ENCODE measurements at regions not wholly inside any gene's neighbourhood (a gene's known extent, or its start where the extent isn't known, plus 50 kb on each side); places are given as distances from the start of the nearest gene placed in this dataset.

DNA sequence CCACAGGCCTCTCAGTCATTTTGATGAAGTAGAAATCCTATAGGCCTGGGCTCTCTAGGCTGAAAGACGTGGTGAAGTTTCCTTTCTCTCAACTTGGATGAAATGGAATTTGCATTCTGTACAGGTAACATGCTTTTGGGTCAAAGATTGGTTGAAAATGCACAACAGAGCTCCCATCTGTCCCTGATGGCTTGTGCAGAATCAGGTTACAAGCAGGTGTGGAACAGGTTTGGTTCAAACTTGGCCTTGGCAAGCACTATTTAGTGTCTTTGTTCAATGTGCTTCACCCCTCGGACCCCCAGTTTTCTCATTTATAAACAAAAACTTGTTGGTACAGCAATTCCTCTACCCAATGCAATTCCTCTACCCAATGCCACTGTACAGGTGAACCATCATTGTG, 1493.0 kb downstream of the AACS start:
- DNase-seq: no peak

DNA sequence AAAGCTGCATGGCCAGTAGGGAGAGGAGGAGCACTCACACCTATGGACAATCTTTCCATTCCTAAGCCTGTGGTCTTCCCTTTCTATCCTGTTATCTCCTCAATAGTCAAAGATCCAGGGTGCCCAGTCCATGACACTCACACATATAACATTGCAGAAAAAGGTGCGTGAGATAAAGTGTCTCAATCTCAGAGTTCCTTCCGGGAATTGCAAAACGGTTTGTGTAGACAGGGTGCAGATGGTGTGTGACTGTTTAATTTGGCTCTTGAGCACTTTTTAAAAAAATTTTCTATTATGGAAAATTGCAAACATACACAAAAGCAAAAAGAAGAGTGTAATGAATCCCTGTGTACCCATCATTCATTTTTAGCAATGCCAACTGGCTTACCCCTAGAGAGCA, 1493.6 kb downstream of the AACS start:
- DNase-seq: no peak

DNA sequence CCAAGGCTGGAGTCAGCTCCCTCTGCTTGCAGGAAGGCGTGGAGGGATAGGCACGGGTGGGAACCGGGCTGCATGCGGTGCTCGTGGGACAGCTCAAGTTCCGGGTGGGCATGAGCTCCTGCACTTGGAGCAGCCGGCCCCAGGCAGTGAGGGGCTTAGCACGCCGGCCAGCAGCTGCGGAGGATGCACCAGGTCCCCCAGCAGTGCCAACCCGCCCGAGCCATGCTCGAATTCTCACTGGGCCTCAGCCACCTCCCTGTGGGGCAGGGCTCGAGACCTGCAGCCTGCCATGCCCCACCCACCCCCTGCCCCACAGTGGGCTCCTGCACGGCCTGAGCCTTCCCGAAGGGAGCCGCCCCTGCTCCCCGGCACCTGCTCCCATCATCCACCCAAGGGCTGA, 1501.8 kb downstream of the AACS start:
- DNase-seq: no peak

DNA sequence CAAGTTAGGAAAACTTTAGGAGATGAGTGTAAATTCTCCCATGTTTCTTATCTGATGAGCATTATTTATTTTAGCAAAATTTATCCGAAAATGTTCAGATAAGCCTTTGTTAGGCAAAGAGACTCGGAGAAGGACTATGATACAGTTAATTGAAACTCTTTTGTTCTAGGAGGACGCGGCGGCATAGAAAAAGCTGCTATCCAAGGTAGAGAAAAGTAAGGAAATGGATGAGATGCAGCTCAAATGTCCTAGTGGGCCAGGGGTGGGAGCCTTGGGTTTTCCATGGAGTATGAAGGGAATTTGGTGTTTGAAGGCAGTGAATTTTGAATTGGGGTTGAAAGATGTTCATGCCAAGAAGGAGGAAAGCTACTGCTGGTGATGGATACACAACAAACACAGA, 1504.5 kb downstream of the AACS start:
- DNase-seq: no peak

DNA sequence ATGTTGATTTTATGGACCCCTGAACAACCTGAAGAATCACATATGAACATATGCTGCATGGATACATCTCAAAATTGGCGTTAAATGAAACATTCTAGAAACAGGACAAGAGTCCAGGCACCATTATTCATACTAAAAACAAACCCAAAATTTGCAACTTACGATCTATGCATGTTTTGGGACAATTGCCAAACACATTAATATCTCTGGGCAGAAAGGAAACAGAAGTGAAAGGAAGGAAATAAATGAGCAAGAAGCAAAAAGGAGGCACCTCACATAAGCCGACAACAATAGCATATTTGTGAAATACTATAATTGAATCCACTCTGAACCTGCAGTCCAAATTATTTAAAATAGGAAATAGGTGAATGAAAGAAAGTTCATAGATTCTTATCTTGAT, 1505.3 kb downstream of the AACS start:
- DNase-seq: no peak

DNA sequence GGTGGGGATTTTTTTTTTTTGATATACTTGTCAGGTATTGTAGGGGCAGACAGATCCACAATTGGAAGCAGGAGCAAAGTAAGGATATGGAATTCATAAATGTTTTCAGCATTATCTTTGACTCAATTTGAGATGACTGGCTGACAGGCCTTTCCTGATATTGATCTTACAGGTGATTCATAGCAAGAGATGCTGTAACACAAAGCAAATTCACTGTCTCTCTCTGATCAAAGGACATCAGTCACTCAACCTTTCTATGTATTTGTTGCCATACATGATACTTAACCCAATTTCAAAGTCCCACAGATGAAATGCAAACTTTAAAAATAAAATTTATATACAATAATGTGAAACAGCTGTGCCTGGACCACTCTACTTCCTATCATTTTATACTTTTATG, 1506.9 kb downstream of the AACS start:
- DNase-seq: no peak

DNA sequence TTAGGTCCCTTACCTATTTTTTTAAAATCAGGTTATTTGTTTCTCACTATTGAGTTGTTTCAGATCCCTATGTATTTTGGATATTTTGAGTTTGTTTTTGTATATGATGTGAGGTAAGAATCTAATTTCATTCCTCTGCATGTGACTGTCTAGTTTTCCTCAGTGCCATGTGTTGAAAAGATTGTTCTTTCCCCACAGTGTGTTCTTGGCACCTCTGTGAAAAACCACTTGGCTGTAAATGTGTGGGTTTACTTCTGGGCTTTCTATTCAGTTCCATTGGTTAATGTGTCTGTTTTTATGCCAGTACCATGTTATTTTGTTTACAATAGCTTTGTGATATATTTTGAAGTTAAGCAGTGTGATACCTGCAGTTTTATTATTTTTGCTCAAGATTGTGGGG, 1516.4 kb downstream of the AACS start:
- no peak for DNase-seq

DNA sequence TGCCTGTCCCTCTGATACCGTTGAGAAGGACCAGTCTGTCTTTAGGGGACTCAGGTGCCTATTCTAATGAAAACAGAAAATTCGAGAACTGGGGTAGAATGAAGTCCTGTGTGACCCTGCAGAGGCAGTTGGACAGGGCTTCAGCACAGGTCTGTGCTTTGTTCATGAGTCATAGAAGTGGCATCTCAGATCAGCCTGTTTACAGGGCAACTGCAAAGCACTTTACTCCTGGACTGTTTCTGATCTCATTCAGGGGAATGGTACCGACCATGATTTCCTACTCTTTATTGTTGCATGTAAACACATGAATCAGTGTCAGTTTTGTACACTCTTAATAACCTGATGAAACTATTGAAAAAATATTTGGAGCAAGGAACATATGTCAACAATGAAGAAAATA, 1517.0 kb downstream of the AACS start:
- no peak for DNase-seq

DNA sequence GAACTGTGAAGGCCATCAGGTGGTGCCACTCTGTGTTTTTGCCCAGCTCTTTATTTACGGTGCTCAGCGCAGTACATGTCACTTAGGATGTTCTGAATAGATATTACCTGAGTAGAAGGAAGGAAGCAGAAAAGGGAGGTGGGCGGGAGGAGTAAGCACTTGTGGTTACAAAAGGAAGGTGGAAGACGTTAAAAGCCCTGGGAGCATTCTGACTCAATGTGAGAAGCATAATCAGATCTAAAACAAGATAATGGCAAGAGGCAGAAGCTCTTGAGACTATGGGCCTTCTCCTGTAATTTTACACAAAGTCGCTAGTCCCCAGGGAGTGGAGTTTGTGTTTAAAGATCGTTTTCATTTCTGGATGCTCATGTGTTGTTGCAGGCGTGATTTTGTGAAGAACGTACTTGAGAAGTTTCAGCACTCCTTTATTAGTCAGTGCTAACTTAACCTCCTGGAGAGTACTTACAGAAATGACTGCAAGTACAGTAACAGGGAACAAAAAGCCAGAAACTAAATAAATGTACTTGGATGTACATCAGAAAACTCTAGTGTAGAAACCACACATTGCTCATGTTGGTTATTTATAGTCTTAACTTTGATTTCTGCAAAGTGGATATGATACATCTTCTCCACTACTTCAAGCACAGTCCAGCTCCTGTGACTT, 1523.5 kb downstream of the AACS start:
- peak in 1 of 6 experiments; percentile 19 for DNase-seq

DNA sequence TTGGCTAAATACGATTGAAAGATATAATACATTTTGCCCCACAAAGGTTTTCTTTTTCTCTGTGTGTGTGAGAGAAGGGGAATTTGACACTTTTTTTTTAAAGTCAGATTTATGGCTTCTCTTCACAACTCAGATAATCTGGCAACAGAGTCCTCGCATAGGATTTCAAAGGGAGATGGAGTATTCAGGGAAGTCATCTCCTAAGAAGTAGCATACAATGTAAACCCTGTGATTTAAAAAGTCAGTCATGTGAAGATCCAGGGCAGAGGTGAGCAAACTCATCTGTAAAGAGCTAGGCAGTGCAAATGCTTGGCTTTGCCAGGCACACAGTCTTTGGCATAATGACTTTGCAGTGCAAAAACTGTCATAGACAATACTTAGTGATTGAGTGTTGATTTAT, 1526.3 kb downstream of the AACS start:
- DNase-seq: no peak

DNA sequence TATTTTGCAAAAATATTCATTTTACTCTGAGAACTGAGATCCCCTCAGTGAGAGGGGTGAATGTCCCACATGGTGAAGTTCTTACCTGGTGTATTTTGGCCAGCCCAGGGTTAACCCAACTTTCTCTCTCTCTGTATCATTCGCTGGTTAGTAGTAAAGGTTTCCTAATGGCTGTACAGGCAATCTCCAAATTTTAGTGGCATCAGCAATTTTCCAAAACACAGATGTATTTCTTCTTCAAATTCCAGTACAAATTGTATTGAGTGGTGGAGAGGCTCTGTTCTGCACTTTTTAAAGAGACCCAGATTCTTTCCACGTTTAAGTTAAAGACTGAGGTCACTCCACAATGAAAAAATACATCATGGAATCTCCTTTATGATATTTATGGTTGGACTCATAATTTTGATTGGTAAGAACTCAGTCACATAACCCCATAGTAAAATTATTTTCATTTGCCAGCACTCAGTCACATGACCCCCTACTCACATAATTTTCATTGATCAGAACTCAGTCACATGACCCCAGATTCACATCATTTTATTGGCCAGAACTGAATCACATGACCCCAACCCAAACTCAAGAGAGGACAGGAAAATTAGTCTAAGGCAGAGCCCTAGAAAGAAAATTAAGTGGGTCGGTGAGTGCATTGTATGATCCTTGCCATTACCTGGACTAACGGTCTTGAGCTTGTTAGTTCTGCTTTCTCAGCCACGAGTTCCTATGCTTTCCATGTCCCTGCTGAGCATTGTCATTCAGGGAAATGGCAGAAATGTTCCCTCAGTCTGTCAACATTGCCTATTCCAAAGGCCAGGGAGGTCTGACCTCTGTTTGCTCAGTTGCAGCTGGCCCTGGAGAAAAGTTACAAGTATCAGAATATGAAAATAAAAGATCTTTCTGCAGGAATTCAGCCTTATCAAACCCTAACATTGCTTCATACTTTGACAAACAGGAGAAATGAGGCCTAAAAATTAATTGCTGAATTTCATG, 1536.2 kb downstream of the AACS start:
- DNase-seq: no peak

DNA sequence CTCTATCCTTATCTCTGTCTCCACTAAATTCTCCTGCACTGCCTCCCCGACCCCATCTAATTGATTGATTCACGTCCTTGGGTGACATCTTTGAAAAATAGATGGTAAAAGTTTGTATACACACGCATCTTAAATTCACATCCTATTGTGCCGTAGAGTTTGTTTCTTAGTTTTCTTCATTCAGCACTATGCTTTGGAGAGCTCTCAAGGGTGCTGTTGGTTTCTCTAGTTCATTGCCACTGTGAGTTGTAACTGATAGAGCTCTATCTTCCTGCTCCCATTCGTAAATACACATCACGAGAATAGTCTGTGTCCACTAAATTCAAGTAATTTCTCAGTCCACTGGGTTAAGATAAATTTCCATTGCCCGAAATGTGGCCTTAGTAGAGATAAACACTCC, 1537.4 kb downstream of the AACS start:
- no peak for DNase-seq

DNA sequence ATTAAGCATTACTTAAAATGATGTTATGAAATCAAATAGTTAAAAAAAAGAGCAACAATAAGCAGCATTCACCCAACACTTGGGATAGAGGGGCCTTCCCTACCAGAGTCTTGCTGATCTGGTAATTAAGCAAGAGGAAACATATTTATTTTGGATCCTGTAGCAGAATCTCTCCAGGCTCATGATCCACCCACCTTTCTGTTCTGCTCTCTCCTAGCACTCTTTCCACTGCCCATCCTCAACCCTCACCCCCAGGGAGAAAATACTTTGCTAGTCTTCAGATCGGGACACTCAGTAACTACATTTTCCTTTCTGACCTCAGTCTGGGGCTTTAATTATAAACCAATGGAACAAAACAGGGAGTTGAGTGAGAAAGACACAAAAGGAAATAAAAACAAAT, 1541.9 kb downstream of the AACS start:
- DNase-seq: no peak

DNA sequence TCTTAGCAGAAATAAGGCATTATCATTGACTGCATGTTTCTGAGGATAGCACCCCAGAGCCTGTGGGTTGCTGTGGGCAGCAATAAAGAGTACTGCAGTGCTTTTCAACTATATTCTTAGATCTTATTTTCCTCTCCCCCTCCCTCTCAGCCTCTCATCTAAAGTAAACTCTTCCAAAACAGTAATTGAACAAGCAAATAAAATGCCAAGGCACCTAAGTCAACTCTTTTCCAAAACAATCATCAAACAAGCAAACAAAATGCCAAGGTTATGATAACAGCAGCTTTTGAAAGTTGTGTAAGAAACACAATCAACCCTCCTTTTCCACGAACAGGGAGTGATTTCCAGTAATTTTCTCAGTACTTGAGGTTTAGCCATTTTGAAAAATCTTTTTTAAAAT, 1542.6 kb downstream of the AACS start:
- DNase-seq: no peak

DNA sequence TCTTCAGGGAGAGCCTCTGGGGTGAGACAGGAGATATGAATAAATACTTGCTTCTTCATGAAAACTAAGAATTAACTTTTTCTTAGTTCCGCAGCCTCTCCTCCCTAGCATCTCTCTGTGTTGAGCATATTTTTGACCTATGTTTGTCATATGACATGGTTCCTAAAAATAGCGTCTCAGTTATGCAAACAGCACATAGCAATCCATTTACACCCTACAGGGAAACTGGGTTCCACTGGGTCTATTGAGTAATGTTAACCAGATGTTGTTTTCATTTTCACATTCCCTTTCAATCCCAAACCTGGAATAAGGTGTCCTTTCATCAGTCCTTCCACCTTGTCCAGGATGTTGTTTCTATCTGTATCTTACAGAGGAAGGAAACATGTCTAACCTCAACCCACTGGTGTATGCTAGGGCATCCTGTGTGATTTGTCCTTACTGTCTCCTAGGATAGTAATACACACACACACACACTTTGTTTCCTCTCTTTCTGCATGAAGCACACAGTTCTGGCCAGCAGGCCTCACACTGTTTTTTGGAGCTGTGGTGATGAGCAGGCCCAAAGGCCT, 1543.5 kb downstream of the AACS start:
- DNase-seq: peak in 1 of 6 experiments; percentile 4

DNA sequence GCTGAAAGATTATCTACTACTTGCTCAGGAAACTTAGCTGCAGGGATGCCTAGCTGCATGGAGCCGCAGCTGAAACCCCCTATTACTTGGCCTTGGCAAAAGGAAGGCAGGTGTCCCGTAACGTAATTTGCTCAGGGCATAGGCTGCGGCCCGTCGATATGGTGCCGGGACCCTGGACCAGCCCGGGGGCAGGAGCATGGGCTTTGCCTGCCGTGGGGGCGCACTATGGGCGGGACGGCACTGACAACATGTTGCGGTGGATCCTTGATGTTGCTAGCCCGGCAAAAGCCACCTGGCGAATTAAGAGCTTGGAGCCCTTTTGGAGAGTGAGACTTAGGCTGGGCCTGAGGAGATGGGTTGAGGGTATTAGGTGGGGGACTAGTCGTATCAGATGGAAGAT, 1551.2 kb downstream of the AACS start:
- DNase-seq: no peak

DNA sequence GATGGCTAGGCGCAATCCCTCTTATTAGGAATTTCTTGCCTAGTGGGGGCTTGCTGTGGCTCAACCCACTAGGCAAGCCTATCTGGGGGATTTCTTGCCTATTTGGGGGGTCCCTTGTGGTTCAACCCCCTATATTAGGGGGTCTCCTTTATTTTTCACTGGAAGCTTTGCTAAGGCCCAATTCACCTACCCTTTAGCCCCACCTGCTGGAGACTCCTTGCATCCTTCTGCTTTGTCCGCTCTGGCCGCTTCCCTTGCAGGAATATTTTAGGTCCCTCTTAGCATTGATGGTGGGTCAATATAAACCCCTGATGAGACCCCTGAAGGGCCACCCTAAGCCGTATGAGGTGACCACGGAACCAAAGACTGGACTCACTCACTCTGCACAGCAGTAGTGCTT, 1552.1 kb downstream of the AACS start:
- no peak for DNase-seq

DNA sequence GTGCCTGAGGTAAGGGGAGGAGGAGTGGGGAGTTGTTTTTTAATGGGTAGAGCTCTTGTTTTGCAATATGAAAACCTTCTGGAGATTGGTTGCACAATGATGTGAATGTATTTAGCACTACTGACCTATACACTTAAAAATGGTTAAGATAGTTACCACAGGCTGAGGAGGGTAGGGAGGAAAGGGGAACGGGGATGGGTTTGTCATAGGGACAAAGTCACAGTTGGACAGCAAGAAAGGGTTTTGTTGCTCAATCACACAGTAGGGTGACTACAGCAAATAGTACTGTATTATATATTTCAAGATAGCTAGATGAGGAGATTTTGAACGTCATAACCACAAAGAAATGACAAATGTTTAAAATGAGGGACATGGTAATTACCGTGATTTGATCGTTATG, 1562.4 kb downstream of the AACS start:
- DNase-seq: no peak

DNA sequence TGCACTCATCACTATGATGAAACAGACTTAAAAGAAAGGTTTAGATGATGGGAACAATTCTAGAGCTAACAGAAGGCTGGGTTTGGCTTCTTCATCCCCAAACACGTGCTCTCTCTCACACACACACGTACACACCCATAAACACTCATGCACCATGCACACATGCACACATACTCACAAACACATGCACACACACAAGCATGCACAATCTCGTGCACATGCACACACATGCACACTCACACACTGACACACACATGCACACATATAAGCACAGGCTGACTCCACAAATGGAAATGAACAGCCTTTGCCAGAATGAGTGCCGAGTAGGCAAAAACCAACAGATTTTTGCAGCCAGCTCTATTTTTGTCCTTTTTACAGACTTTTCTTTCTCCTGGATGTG, 1571.6 kb downstream of the AACS start:
- DNase-seq: no peak

DNA sequence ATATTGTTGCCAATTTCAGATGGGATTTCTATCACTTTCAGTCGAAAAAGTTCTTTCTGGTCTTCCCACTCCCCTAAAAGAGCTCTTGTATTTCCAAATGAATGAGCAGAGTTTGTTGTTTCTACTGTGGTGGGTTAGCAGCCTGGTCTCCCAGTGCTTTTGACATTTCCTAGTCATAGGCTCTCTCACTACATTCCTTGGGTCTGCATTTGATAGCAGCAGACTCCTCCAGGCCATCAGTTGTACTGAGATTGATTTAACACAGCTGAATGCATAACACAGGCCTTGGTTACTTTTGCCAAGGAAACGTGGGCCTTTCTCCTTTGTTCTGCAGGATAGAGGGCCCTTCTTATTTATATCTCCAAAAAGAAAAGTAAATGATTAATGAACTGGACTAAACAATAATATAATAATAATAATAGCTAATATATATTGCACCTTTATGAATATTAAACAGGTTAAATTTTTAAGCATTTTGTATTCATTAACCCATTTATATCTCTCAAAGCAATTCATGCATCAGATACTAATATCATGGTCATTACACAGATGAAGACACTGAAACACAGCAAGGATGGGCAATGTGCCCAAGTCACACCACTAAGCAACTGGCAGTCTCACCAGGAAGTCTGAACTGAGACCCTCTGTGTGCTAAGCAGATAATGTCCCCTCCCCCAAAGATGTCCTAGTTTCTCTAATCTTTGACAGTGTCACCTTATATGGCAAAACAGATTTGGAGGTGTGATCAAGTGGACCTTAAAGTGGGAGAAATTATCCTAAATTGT, 1579.2 kb downstream of the AACS start:
- no peak for DNase-seq

DNA sequence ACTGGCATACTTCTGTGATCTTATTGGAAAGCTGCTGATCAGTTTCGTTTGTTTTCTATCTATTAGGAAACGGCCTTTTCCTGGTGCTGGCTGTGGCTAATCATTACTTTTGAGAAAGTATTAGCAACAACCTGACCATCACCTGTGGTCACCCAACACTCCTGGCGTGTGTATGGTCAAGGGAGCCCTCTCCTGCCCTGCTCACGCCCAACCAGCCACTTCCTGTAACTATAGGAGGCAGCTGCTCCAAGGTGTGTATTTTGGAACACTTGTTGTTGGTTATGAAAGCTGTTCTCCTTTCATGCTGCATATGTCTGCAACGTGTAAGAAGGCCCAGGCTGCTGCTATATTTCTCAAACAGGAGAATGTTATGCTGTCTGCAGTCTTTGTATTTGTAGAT, 1582.8 kb downstream of the AACS start:
- DNase-seq: no peak

DNA sequence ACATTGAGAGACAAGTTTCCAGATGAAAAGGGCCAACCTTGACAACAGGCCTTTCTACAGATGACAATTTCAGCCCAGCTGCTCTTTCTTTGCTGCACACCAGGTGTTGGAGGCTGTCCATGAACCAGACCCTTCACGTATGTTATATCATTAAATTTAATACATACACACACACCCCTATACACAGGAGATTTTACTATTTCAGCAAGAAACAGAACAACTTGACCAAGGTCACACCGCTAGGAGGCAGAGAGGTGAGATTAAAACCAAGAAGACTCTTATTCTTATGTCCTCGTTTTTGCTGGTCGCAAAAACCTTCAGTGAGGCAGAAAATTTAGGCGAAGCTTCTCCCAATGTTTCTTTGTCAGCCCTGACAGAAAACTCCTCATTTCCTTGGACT, 1585.9 kb downstream of the AACS start:
- DNase-seq: no peak
